Ishikawa (cell line): ENCODE measurements at regions not wholly inside any gene's neighbourhood (a gene's known extent, or its start where the extent isn't known, plus 50 kb on each side); places are given as distances from the start of the nearest gene placed in this dataset.

Source experiments
- EGR1 ChIP-seq: IDR thresholded peaks from 2 replicates; pipeline ENCODE4 v1.6.1; 2012
- EP300 ChIP-seq: IDR thresholded peaks from 2 replicates; pipeline ENCODE4 v1.6.1; 2012; ENCODE audit warnings: borderline replicate concordance
- FOXM1 ChIP-seq: IDR thresholded peaks from 2 replicates; pipeline ENCODE4 v1.6.1; 2012; ENCODE audit warnings: low read depth, borderline replicate concordance
- NFIC ChIP-seq: IDR thresholded peaks from 2 replicates; pipeline ENCODE4 v1.6.1; 2012
- TAF1 ChIP-seq: IDR thresholded peaks from 2 replicates; pipeline ENCODE4 v1.6.1; 2012; ENCODE audit warnings: low read depth, mild to moderate bottlenecking

DNA sequence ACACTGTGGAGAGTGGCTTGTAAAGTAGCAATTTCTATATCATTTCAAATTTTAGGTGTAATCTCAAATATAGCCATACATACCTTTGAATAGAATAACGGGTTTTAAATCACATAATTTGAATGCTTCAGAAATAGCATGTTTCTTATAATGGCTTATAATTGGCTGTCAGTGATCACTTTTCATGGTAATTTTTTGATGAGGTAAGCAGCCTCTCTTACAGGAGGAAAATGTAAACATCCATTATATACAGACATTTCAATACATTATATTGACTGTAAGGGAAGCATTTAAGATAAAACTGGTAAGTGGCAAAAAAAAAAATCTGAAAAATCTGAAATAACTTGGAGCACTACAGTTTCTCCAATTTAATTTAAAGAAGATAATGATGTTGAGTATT, 67.8 kb upstream of the PHACTR2 start:
- no peak for TF ChIP-seq FOXM1
- TF ChIP-seq TAF1: no peak
- no peak for TF ChIP-seq NFIC
- no peak for TF ChIP-seq EP300
- no peak for TF ChIP-seq EGR1
